SK-MEL-5 (cell line): ENCODE measurements at regions not wholly inside any gene's neighbourhood (a gene's known extent, or its start where the extent isn't known, plus 50 kb on each side); places are given as distances from the start of the nearest gene placed in this dataset.
A peak's percentile ranks its signal among the peaks of the same experiment; 100 is the strongest.
"Not testable (repeated sequence)": the region's sequence is repeated elsewhere in the genome, so short reads cannot be mapped to it uniquely, and the experiment has no call there.

Experiments used
- DNase-seq: peaks from one replicate; pipeline ENCODE4 v3.0.0-alpha.2; 2016; ENCODE audit warnings: low read depth, low spot score
- in situ Hi-C: cut with HindIII; loops from 2 replicates; pipeline ENCODE4 v1.10.0; 2016; ENCODE audit warnings: low sequenced_read_pairs, high pct_unique_total_duplicates, low pct_unique_long_range_greater_than_20kb
- small RNA-seq, 2 experiments: library from RNA; depleted of rRNA; stranded (forward); fragments of <200 nt; gene quantifications; one replicate each; pipeline ENCODE3, GENCODE V24; 2014

- in situ Hi-C loops = no loop called here
- no peak for DNase-seq
These were observed 87.6 kb upstream of the KBTBD8 start for GRCh38 chr3:66910266-66911055.

- in situ Hi-C loops = no loop called here
These were observed 85.8 kb upstream of the KBTBD8 start for GRCh38 chr3:66912306-66912705.

GRCh38 chr3:66922058-66922457, 76.0 kb upstream of the KBTBD8 start:
- in situ Hi-C loops = no loop called here
- no peak for DNase-seq

More at GRCh38 chr3:66912306-66912705, 85.8 kb upstream of the KBTBD8 start:
- no peak for DNase-seq

- in situ Hi-C loops = no loop called here
These were observed 74.1 kb upstream of the KBTBD8 start for GRCh38 chr3:66923969-66924368.

GRCh38 chr3:66928252-66928651, 69.9 kb upstream of the KBTBD8 start:
- in situ Hi-C loops = no loop called here
- no peak for DNase-seq

More at GRCh38 chr3:66923969-66924368, 74.1 kb upstream of the KBTBD8 start:
- DNase-seq = no peak

DNA sequence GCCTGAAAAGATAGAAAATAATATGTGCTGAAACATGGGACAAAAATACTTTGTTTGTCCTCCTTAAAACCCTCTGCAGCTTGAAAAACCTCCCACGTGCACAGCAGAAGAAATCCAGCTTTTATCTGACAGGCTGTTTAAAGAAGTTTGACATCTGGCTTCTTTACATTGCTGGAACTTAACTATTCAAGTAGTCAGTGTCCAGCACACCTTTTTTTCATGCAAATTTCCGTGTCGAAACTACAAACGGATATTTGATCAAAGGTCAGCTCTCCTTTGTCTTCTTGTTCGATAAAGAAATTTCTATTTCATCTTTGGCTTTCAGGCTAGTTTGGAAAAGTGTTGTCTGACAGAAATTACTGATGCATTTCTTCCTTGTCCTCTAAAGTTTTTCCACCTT, 66.8 kb upstream of the KBTBD8 start:
- in situ Hi-C loops = no loop called here
- DNase-seq = no peak

DNA sequence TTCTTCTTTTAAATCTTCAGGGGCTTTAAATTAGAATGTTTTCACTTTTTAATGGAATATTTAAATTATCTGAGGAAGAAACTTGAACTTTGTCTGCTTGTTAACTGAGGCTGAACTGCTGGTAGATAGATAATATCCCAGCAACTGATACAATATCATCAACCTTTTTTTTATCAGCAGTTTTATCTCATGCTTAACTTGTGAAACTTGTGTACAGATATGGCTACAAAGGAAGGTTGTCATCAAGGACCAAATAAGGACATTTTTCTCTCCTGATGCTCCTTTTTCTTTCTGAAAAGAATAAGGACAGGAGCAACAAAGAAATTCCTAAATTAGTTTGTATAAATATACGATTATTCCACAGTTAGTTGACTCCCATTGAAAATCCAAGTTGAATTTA, 66.4 kb upstream of the KBTBD8 start:
- DNase-seq = no peak

GRCh38 chr3:66933233-66933632, 64.9 kb upstream of the KBTBD8 start:
- no peak for DNase-seq
- in situ Hi-C loops = no loop called here

More for the DNA sequence above, 66.4 kb upstream of the KBTBD8 start:
- in situ Hi-C loops = no loop called here

DNA sequence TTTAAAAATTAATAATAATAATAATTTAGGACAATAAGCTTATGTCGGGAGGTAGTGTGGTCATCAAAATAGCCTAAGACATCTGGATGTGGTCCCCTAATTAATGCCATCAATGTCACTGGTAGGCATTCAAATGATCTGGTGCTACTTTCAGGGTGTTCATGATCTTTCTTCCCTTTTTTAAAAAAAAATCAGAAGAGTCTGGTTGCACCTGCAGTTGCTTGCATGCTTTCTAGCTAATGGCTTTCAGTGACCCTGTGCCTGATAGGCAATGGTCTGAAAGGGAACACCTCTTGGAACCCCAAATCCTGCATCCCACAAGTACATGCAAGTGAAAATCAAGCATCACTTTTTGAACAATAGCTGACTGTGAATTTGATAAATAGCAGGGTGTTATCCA, 64.1 kb upstream of the KBTBD8 start:
- no peak for DNase-seq
- in situ Hi-C loops = no loop called here

DNA sequence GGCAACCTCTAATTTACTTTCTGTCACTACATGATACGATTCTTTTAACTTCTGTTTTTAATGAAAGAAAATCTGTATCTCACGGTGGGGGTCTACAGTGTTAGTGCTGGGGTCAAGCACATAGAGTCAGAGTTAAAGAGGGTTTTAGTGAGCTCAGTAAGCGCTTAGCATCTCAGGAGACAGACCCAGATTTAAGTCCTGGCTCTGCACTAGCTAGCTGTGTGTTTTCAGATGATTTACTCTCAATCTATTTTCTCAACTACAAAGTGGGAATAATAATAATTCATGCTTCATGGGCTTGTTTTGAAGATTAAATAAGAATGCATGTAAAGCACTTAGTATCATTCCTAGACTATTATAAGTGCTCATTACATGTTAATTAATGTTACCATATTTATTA, 63.4 kb upstream of the KBTBD8 start:
- in situ Hi-C loops = no loop called here
- no peak for DNase-seq

GRCh38 chr3:66937041-66937440, 61.1 kb upstream of the KBTBD8 start:
- in situ Hi-C loops = not testable (repeated sequence)

GRCh38 chr3:66938338-66938963, 59.7 kb upstream of the KBTBD8 start:
- peak; percentile 83 for DNase-seq
- in situ Hi-C loops = no loop called here

More at GRCh38 chr3:66937041-66937440, 61.1 kb upstream of the KBTBD8 start:
- DNase-seq = peak; percentile 17

GRCh38 chr3:66948041-66948440, 50.1 kb upstream of the KBTBD8 start:
- in situ Hi-C loops = no loop called here
- DNase-seq = no peak

Small RNA genes in the stretch of these regions (small RNA-seq; reads per million reads assigned to genes)
- 0 reads per million in 2 experiments for gene RPL21P41
